Gastroesophageal sphincter (tissue), 3 donors: ENCODE measurements at regions not wholly inside any gene's neighbourhood (a gene's known extent, or its start where the extent isn't known, plus 50 kb on each side); places are given as distances from the start of the nearest gene placed in this dataset.

Experiments
- CTCF ChIP-seq, 4 experiments: fragments of 200-600 bp in 2 of 4; fragments of 450-650 bp in 2 of 4; sonication (generic) in 1 of 4; IDR thresholded peaks; one replicate each; pipeline ENCODE4 v1.5.1; 2017 to 2019; ENCODE audit warnings: antibody characterized with exemption in 4 of 4, mild to moderate bottlenecking in 2 of 4, moderate library complexity in 2 of 4
- EP300 ChIP-seq: sonication (generic); formaldehyde crosslinking; IDR thresholded peaks from one replicate; pipeline ENCODE4 v1.6.1; 2017; ENCODE audit warnings: antibody characterized with exemption, mild to moderate bottlenecking
- POLR2A ChIP-seq, 2 donors: fragments of 450-650 bp; IDR thresholded peaks; one replicate each; pipeline ENCODE4 v1.6.1; 2017; ENCODE audit warnings: antibody characterized with exemption in 2 of 2, mild to moderate bottlenecking in 2 of 2, moderate library complexity in 1 of 2

GRCh38 chr15:96049323-96049722 is 281.2 kb upstream of the NR2F2 start:
- TF ChIP-seq CTCF (IDR thresholded peaks at IDR 0.05) (no peak), EP300 (no peak), POLR2A (IDR thresholded peaks at IDR 0.05) (no peak)
